H1 (cell line): ENCODE measurements at regions not wholly inside any gene's neighbourhood (a gene's known extent, or its start where the extent isn't known, plus 50 kb on each side); places are given as distances from the start of the nearest gene placed in this dataset.

Experiments used
- CEBPB ChIP-seq: IDR thresholded peaks from 2 replicates; pipeline ENCODE4 v1.6.1; 2012; ENCODE audit warnings: low read depth, low read length
- FOSL1 ChIP-seq: IDR thresholded peaks from 2 replicates; pipeline ENCODE4 v1.6.1; 2011; ENCODE audit warnings: mild to moderate bottlenecking, low read depth, low read length, moderate library complexity; ENCODE audit not compliant: insufficient read depth
- KDM1A ChIP-seq: fragments of 200-600, 300-600 bp; sonication (generic); IDR thresholded peaks from 2 replicates; pipeline ENCODE4 v1.7.1; 2016; ENCODE audit warnings: mild to moderate bottlenecking, low read length, borderline replicate concordance
- KDM5A ChIP-seq: fragments of 200-600 bp; IDR thresholded peaks from 2 replicates; pipeline ENCODE4 v1.7.1; 2012; ENCODE audit warnings: mild to moderate bottlenecking, low read length, inconsistent platforms, mixed read lengths
- POLR2AphosphoS5 ChIP-seq: IDR thresholded peaks from 2 replicates; pipeline ENCODE4 v1.6.1; 2011; ENCODE audit warnings: low read depth, low read length
- RXRA ChIP-seq: IDR thresholded peaks from 2 replicates; pipeline ENCODE4 v1.6.1; 2011; ENCODE audit warnings: low read depth, mild to moderate bottlenecking, low read length, moderate library complexity; ENCODE audit not compliant: insufficient read depth
- TEAD4 ChIP-seq: IDR thresholded peaks from 2 replicates; pipeline ENCODE4 v1.6.1; 2012; ENCODE audit warnings: low read depth, low read length, inconsistent platforms, mixed read lengths
- YY1 ChIP-seq: IDR thresholded peaks from 2 replicates; pipeline ENCODE4 v1.6.1; 2011; ENCODE audit warnings: low read depth, mild to moderate bottlenecking, low read length
- TF ChIP-seq, protein P1 (sequence below): fragments of 300-600 bp; sonication (generic); IDR thresholded peaks from 2 replicates; pipeline ENCODE4 v1.7.1; 2012; ENCODE audit warnings: low read length, moderate library complexity, mild to moderate bottlenecking, inconsistent platforms; ENCODE audit not compliant: insufficient replicate concordance

GRCh38 chr3:46080124-46080968, 53.1 kb upstream of the XCR1 start (continued):
- TF ChIP-seq, protein P1, sequence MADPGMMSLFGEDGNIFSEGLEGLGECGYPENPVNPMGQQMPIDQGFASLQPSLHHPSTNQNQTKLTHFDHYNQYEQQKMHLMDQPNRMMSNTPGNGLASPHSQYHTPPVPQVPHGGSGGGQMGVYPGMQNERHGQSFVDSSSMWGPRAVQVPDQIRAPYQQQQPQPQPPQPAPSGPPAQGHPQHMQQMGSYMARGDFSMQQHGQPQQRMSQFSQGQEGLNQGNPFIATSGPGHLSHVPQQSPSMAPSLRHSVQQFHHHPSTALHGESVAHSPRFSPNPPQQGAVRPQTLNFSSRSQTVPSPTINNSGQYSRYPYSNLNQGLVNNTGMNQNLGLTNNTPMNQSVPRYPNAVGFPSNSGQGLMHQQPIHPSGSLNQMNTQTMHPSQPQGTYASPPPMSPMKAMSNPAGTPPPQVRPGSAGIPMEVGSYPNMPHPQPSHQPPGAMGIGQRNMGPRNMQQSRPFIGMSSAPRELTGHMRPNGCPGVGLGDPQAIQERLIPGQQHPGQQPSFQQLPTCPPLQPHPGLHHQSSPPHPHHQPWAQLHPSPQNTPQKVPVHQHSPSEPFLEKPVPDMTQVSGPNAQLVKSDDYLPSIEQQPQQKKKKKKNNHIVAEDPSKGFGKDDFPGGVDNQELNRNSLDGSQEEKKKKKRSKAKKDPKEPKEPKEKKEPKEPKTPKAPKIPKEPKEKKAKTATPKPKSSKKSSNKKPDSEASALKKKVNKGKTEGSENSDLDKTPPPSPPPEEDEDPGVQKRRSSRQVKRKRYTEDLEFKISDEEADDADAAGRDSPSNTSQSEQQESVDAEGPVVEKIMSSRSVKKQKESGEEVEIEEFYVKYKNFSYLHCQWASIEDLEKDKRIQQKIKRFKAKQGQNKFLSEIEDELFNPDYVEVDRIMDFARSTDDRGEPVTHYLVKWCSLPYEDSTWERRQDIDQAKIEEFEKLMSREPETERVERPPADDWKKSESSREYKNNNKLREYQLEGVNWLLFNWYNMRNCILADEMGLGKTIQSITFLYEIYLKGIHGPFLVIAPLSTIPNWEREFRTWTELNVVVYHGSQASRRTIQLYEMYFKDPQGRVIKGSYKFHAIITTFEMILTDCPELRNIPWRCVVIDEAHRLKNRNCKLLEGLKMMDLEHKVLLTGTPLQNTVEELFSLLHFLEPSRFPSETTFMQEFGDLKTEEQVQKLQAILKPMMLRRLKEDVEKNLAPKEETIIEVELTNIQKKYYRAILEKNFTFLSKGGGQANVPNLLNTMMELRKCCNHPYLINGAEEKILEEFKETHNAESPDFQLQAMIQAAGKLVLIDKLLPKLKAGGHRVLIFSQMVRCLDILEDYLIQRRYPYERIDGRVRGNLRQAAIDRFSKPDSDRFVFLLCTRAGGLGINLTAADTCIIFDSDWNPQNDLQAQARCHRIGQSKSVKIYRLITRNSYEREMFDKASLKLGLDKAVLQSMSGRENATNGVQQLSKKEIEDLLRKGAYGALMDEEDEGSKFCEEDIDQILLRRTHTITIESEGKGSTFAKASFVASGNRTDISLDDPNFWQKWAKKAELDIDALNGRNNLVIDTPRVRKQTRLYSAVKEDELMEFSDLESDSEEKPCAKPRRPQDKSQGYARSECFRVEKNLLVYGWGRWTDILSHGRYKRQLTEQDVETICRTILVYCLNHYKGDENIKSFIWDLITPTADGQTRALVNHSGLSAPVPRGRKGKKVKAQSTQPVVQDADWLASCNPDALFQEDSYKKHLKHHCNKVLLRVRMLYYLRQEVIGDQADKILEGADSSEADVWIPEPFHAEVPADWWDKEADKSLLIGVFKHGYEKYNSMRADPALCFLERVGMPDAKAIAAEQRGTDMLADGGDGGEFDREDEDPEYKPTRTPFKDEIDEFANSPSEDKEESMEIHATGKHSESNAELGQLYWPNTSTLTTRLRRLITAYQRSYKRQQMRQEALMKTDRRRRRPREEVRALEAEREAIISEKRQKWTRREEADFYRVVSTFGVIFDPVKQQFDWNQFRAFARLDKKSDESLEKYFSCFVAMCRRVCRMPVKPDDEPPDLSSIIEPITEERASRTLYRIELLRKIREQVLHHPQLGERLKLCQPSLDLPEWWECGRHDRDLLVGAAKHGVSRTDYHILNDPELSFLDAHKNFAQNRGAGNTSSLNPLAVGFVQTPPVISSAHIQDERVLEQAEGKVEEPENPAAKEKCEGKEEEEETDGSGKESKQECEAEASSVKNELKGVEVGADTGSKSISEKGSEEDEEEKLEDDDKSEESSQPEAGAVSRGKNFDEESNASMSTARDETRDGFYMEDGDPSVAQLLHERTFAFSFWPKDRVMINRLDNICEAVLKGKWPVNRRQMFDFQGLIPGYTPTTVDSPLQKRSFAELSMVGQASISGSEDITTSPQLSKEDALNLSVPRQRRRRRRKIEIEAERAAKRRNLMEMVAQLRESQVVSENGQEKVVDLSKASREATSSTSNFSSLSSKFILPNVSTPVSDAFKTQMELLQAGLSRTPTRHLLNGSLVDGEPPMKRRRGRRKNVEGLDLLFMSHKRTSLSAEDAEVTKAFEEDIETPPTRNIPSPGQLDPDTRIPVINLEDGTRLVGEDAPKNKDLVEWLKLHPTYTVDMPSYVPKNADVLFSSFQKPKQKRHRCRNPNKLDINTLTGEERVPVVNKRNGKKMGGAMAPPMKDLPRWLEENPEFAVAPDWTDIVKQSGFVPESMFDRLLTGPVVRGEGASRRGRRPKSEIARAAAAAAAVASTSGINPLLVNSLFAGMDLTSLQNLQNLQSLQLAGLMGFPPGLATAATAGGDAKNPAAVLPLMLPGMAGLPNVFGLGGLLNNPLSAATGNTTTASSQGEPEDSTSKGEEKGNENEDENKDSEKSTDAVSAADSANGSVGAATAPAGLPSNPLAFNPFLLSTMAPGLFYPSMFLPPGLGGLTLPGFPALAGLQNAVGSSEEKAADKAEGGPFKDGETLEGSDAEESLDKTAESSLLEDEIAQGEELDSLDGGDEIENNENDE, result no peak
- TF ChIP-seq RXRA (no peak), CEBPB (no peak), TEAD4 (no peak), YY1 (no peak), KDM5A (no peak), FOSL1 (no peak), KDM1A (no peak), POLR2AphosphoS5 (no peak)
